ENCODE measurements at regions not wholly inside any gene's neighbourhood (a gene's known extent, or its start where the extent isn't known, plus 50 kb on each side); places are given as distances from the start of the nearest gene placed in this dataset.
A peak's percentile ranks its signal among the peaks of the same experiment; 100 is the strongest.

DNA sequence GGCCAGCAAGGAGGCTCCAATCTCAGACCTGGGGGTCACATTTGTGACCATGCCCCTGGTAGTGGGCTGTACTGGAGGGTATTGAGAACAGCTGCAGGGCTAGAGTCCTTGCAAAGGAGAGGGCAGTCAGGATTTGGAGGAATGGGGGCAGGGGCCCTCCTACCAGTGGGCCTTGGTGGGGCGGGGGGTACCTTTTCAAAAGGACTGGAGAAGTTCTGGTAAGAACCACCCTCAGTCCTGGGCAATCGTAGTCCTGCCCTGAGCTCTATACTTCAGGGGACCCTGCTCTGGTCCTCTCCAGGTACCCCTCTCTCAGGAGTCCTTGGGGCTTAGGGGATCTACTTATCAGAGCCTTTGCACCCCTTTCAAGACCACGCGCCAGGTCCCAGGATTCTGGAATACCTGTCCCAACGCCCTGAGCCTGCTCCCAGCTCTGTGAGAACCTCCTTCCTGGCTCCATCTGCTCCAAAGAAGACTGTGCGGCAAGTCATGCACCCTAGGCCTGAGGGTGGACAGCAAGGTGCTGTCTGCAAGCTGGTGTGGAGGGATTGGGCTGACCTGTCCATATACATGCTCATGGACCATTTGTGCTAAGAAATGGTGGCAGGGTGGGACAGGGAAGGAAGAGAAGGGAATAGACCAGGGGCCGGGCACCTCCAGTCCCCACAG is 134.1 kb upstream of the EEPD1 start:
- POLR2A ChIA-PET: interaction anchor here (0.5 kb wide), 1 partner anchor 154 kb away, joined by 3 read pairs; no protein-coding TSS in a partner anchor
- in situ Hi-C loops (cut with HindIII; ENCODE audit: low pct_unique_long_range_greater_than_20kb, low sequenced_read_pairs) (no loop called here), intact Hi-C loops (cut with micrococcal nuclease; ENCODE audit: unreplicated experiment) (no loop called here)
- CTCF ChIA-PET: interaction anchor here (0.6 kb wide), 1 partner anchor 165 kb away, joined by 3 read pairs; no protein-coding TSS in a partner anchor
- Histone ChIP-seq H3K27me3 (ENCODE audit: control insufficient read depth, insufficient read depth, low read length) (no peaks in the 10 kb centered on the region), H3K9me3 (ENCODE audit: control insufficient read depth, insufficient read depth, low read depth, low read length) (no peaks in the 10 kb centered on the region), H3K36me3 (ENCODE audit: control insufficient read depth, insufficient read depth, low read length) (no peaks in the 10 kb centered on the region), H3K27ac (ENCODE audit: low read length) (no peak overlapping the region), H3K4me3 (ENCODE audit: low read depth in 2 of 2, low read length in 2 of 2) (no peak overlapping the region), H3K4me1 (ENCODE audit: control insufficient read depth, insufficient read depth, low read length) (no peaks in the 10 kb centered on the region)
- ATAC-seq: peak; percentile 31; the same call in 1 of the 2 replicates
- BruUV-seq (replicated peaks): no TSS peak
- no peak for DNase-seq (ENCODE audit: low read depth, low spot score)
- no peak for TF ChIP-seq REST (IDR thresholded peaks at IDR 0.05; ENCODE audit: insufficient read depth in 1 of 2, low read depth in 2 of 2, low read length in 1 of 2)

GRCh38 chr7:36019538-36019937 is 133.5 kb upstream of the EEPD1 start:
- ATAC-seq (no peak), DNase-seq (ENCODE audit: low read depth, low spot score) (no peak)
- TF ChIP-seq POLR2AphosphoS5 (IDR thresholded peaks at IDR 0.05; ENCODE audit: low read depth, low read length): no peak
- TF ChIP-seq TCF7L2 (IDR thresholded peaks at IDR 0.05; ENCODE audit: low read depth, low read length): no peak
- no peak for TF ChIP-seq SIN3A (IDR thresholded peaks at IDR 0.05; ENCODE audit: borderline replicate concordance, insufficient read depth, low read depth, low read length)
- TF ChIP-seq CTCF (IDR thresholded peaks at IDR 0.05): no peak
- no peak for TF ChIP-seq REST (IDR thresholded peaks at IDR 0.05; ENCODE audit: insufficient read depth in 1 of 2, low read depth in 2 of 2, low read length in 1 of 2)
- ChIA-PET POLR2A (no interaction called here), CTCF (no interaction called here)
- H3K27ac ChIP-seq (ENCODE audit: low read length): no peak overlapping the region
- H3K27me3 ChIP-seq (ENCODE audit: control insufficient read depth, insufficient read depth, low read length): no peaks in the 10 kb centered on the region
- no peaks in the 10 kb centered on the region for H3K4me1 ChIP-seq (ENCODE audit: control insufficient read depth, insufficient read depth, low read length)
- no peak overlapping the region for H3K4me3 ChIP-seq (ENCODE audit: low read depth in 2 of 2, low read length in 2 of 2)
- H3K36me3 ChIP-seq (ENCODE audit: control insufficient read depth, insufficient read depth, low read length): no peaks in the 10 kb centered on the region
- in situ Hi-C loops (cut with HindIII; ENCODE audit: low pct_unique_long_range_greater_than_20kb, low sequenced_read_pairs) (no loop called here), intact Hi-C loops (cut with micrococcal nuclease; ENCODE audit: unreplicated experiment) (no loop called here)
- no peaks in the 10 kb centered on the region for H3K9me3 ChIP-seq (ENCODE audit: control insufficient read depth, insufficient read depth, low read depth, low read length)
- BruUV-seq (replicated peaks): no TSS peak
